H1 (cell line): ENCODE measurements at regions not wholly inside any gene's neighbourhood (a gene's known extent, or its start where the extent isn't known, plus 50 kb on each side); places are given as distances from the start of the nearest gene placed in this dataset.

Experiments
- POLR2AphosphoS5 ChIP-seq: IDR thresholded peaks from 2 replicates; pipeline ENCODE4 v1.6.1; 2011; ENCODE audit warnings: low read depth, low read length
- TAF7 ChIP-seq: optimal IDR thresholded peaks from 2 replicates; pipeline ENCODE3; 2011; ENCODE audit warnings: low read depth, mild to moderate bottlenecking, inconsistent platforms, low read length, moderate library complexity, borderline replicate concordance
- TF ChIP-seq, protein P1 (sequence below): IDR thresholded peaks from 2 replicates; pipeline ENCODE4 v1.6.1; 2011; ENCODE audit warnings: low read length, improper control_type of control experiment

DNA sequence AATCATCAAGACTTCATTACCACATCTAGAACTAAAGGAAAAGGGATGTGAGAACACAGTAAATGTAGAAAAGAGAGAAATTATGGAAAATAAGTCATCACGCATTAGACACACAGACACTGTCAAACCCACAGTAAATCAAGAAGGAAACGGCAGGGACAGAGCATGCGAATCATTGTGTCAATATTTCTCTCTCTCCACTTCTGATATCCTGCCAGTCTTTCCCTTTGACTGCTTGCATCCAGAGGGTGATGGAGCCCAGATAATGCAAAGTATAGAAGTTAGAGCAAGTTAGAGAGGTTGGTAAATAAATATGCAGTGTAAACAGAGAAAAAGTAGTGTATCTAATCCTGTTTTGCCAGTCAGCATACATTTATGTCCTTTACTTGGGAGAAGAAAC lies 706.8 kb upstream of the ANO3 start (continued):
- TF ChIP-seq POLR2AphosphoS5 = no peak
- no peak for TF ChIP-seq TAF7
- TF ChIP-seq, protein P1, sequence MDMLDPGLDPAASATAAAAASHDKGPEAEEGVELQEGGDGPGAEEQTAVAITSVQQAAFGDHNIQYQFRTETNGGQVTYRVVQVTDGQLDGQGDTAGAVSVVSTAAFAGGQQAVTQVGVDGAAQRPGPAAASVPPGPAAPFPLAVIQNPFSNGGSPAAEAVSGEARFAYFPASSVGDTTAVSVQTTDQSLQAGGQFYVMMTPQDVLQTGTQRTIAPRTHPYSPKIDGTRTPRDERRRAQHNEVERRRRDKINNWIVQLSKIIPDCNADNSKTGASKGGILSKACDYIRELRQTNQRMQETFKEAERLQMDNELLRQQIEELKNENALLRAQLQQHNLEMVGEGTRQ = no peak
